Testis (tissue), 2 donors: ENCODE measurements at regions not wholly inside any gene's neighbourhood (a gene's known extent, or its start where the extent isn't known, plus 50 kb on each side); places are given as distances from the start of the nearest gene placed in this dataset.

Source experiments
- POLR2A ChIP-seq: fragments of 450-650 bp; IDR thresholded peaks from one replicate; pipeline ENCODE4 v1.6.1; 2017; ENCODE audit warnings: antibody characterized with exemption, mild to moderate bottlenecking, moderate library complexity
- TF ChIP-seq, protein P1 (sequence below), 3 experiments: fragments of 450-650 bp in 2 of 3; fragments of 200-600 bp in 1 of 3; sonication (generic) in 1 of 3; IDR thresholded peaks; one replicate each; pipeline ENCODE4 v1.5.1; 2016 to 2019; ENCODE audit warnings: antibody characterized with exemption in 3 of 3, mild to moderate bottlenecking in 2 of 3, moderate library complexity in 1 of 3

GRCh38 chr19:29074579-29074978 is 138.4 kb downstream of the UQCRFS1 start:
- TF ChIP-seq, protein P1, sequence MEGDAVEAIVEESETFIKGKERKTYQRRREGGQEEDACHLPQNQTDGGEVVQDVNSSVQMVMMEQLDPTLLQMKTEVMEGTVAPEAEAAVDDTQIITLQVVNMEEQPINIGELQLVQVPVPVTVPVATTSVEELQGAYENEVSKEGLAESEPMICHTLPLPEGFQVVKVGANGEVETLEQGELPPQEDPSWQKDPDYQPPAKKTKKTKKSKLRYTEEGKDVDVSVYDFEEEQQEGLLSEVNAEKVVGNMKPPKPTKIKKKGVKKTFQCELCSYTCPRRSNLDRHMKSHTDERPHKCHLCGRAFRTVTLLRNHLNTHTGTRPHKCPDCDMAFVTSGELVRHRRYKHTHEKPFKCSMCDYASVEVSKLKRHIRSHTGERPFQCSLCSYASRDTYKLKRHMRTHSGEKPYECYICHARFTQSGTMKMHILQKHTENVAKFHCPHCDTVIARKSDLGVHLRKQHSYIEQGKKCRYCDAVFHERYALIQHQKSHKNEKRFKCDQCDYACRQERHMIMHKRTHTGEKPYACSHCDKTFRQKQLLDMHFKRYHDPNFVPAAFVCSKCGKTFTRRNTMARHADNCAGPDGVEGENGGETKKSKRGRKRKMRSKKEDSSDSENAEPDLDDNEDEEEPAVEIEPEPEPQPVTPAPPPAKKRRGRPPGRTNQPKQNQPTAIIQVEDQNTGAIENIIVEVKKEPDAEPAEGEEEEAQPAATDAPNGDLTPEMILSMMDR (IDR thresholded peaks at IDR 0.05) = no peak
- TF ChIP-seq POLR2A = no peak
